Trophoblast cell (in vitro differentiated cells and primary cell): ENCODE measurements at regions not wholly inside any gene's neighbourhood (a gene's known extent, or its start where the extent isn't known, plus 50 kb on each side); places are given as distances from the start of the nearest gene placed in this dataset.

Source experiments
- DNase-seq, 2 donors: peaks; one replicate each; pipeline ENCODE4 v3.0.0-alpha.2; 2016
- H2AFZ ChIP-seq: 2 replicates; pipeline ENCODE4 v1.6.1; 2013; ENCODE audit warnings: low read length, moderate library complexity, mild to moderate bottlenecking; ENCODE audit not compliant: insufficient read depth, poor library complexity
- H2AK5ac ChIP-seq: 2 replicates; pipeline ENCODE4 v1.6.1; 2013; ENCODE audit warnings: mild to moderate bottlenecking, low read length
- H2BK120ac ChIP-seq: 2 replicates; pipeline ENCODE4 v1.6.1; 2013; ENCODE audit warnings: low read length, mild to moderate bottlenecking, moderate library complexity; ENCODE audit not compliant: insufficient read depth, poor library complexity
- H2BK12ac ChIP-seq: 2 replicates; pipeline ENCODE4 v1.6.1; 2013; ENCODE audit warnings: mild to moderate bottlenecking, low read length, moderate library complexity
- H2BK5ac ChIP-seq: 2 replicates; pipeline ENCODE4 v1.6.1; 2013; ENCODE audit warnings: low read length, low read depth, moderate library complexity, mild to moderate bottlenecking; ENCODE audit not compliant: poor library complexity
- H3K14ac ChIP-seq: 2 replicates; pipeline ENCODE4 v1.6.1; 2013; ENCODE audit warnings: mild to moderate bottlenecking, low read length
- H3K18ac ChIP-seq: 2 replicates; pipeline ENCODE4 v1.6.1; 2013; ENCODE audit warnings: mild to moderate bottlenecking, low read length
- H3K23ac ChIP-seq: 2 replicates; pipeline ENCODE4 v1.6.1; 2013; ENCODE audit warnings: low read length
- H3K27ac ChIP-seq: 2 replicates; pipeline ENCODE4 v1.5.1; 2013; ENCODE audit warnings: low read depth, mild to moderate bottlenecking, inconsistent platforms, low read length, moderate library complexity
- H3K27me3 ChIP-seq: 2 replicates; pipeline ENCODE4 v1.6.1; 2013; ENCODE audit warnings: inconsistent platforms, mild to moderate bottlenecking, low read length, moderate library complexity; ENCODE audit not compliant: insufficient read depth
- H3K36me3 ChIP-seq, 2 experiments: 1 replicate in 1 of 2; 2 replicates in 1 of 2; pipeline ENCODE4 v1.6.1; 2013; ENCODE audit warnings: low read length in 2 of 2, mild to moderate bottlenecking in 2 of 2, moderate library complexity in 1 of 2; ENCODE audit not compliant: insufficient read depth in 2 of 2, control insufficient read depth in 1 of 2
- H3K4ac ChIP-seq: 2 replicates; pipeline ENCODE4 v1.6.1; 2013; ENCODE audit warnings: low read depth, mild to moderate bottlenecking, low read length, moderate library complexity
- H3K4me1 ChIP-seq, 2 experiments: 1 replicate in 1 of 2; 2 replicates in 1 of 2; pipeline ENCODE4 v1.6.1; 2013; ENCODE audit warnings: low read length in 2 of 2, mild to moderate bottlenecking in 2 of 2, moderate library complexity in 1 of 2; ENCODE audit not compliant: insufficient read depth in 2 of 2, control insufficient read depth in 1 of 2
- H3K4me2 ChIP-seq: 2 replicates; pipeline ENCODE4 v1.6.1; 2013; ENCODE audit warnings: inconsistent platforms, mild to moderate bottlenecking, low read length, moderate library complexity
- H3K4me3 ChIP-seq: 2 replicates; pipeline ENCODE4 v1.5.1; 2013; ENCODE audit warnings: mild to moderate bottlenecking, low read depth, low read length, inconsistent platforms
- H3K79me1 ChIP-seq: one replicate; pipeline ENCODE4 v1.6.1; 2013; ENCODE audit warnings: low read length
- H3K79me2 ChIP-seq: 2 replicates; pipeline ENCODE4 v1.6.1; 2013; ENCODE audit warnings: low read length, mild to moderate bottlenecking; ENCODE audit not compliant: control insufficient read depth, insufficient read depth, poor library complexity
- H3K9ac ChIP-seq: 2 replicates; pipeline ENCODE4 v1.6.1; 2013; ENCODE audit warnings: mild to moderate bottlenecking, low read length
- H3K9me3 ChIP-seq: 2 replicates; pipeline ENCODE4 v1.6.1; 2013; ENCODE audit warnings: low read depth, mild to moderate bottlenecking, control low read depth, inconsistent platforms, low read length; ENCODE audit not compliant: insufficient read depth
- H4K12ac ChIP-seq: 2 replicates; pipeline ENCODE4 v1.6.1; 2013; ENCODE audit warnings: low read depth, mild to moderate bottlenecking, low read length, moderate library complexity
- H4K8ac ChIP-seq: 2 replicates; pipeline ENCODE4 v1.6.1; 2013; ENCODE audit warnings: low read depth, mild to moderate bottlenecking, low read length, moderate library complexity
- H4K91ac ChIP-seq: one replicate; pipeline ENCODE4 v1.6.1; 2013; ENCODE audit warnings: low read depth, mild to moderate bottlenecking, low read length, moderate library complexity
- WGBS: extraction: QIAGEN DNeasy Blood & Tissue Kit; methylation state at CpG from one replicate; pipeline ENCODE4 v1.1.7; 2013; ENCODE audit warnings: missing lambda C conversion rate; ENCODE audit not compliant: insufficient read length, insufficient coverage; ENCODE audit errors: extremely low coverage; 5-methylcytosine and 5-hydroxymethylcytosine counted together

GRCh38 chr7:123343611-123344010, 143.8 kb upstream of the SLC13A1 start:
- Histone ChIP-seq H4K12ac (no peak overlapping the region), H3K79me2 (no peaks in the 10 kb centered on the region), H3K36me3 (no peaks in the 10 kb centered on the region), H2AK5ac (no peak overlapping the region), H2BK12ac (no peak overlapping the region), H2BK120ac (no peak overlapping the region), H2BK5ac (no peak overlapping the region), H2AFZ (no peak overlapping the region), H3K4ac (no peak overlapping the region), H3K9me3 (no peaks in the 10 kb centered on the region), H3K79me1 (no peaks in the 10 kb centered on the region), H3K4me2 (no peak overlapping the region), H3K27me3 (no peaks in the 10 kb centered on the region), H3K4me3 (no peak overlapping the region), H3K4me1 (no peaks in the 10 kb centered on the region), H3K14ac (no peak overlapping the region), H3K9ac (no peak overlapping the region), H4K8ac (no peak overlapping the region), H3K23ac (no peak overlapping the region), H4K91ac (no peak overlapping the region), H3K18ac (no peak overlapping the region), H3K27ac (no peak overlapping the region)
- WGBS: no CpG with 5 or more reads among the region's 1 CpG
- DNase-seq: peak in 1 of 2 donors; percentile 38

GRCh38 chr7:123341102-123341501, 141.3 kb upstream of the SLC13A1 start:
- Histone ChIP-seq H3K36me3 (no peaks in the 10 kb centered on the region), H3K79me1 (no peaks in the 10 kb centered on the region), H3K27ac (no peak overlapping the region), H4K12ac (no peak overlapping the region), H3K18ac (no peak overlapping the region), H3K9me3 (no peaks in the 10 kb centered on the region), H2BK5ac (no peak overlapping the region), H3K79me2 (no peaks in the 10 kb centered on the region), H2AFZ (no peak overlapping the region), H4K8ac (no peak overlapping the region), H4K91ac (no peak overlapping the region), H3K4ac (no peak overlapping the region), H2AK5ac (no peak overlapping the region), H3K9ac (no peak overlapping the region), H2BK12ac (no peak overlapping the region), H3K27me3 (no peaks in the 10 kb centered on the region), H3K23ac (no peak overlapping the region), H3K4me3 (no peak overlapping the region), H2BK120ac (no peak overlapping the region), H3K14ac (no peak overlapping the region), H3K4me1 (no peaks in the 10 kb centered on the region), H3K4me2 (no peak overlapping the region)
- DNase-seq: no peak
- no CpG with 5 or more reads among the region's 1 CpG for WGBS

- Histone ChIP-seq H2BK120ac (no peak overlapping the region), H2AFZ (no peak overlapping the region), H3K4ac (no peak overlapping the region), H3K4me3 (no peak overlapping the region), H3K9ac (no peak overlapping the region), H4K91ac (no peak overlapping the region), H3K18ac (no peak overlapping the region), H3K36me3 (no peaks in the 10 kb centered on the region), H3K27ac (no peak overlapping the region), H3K79me1 (no peaks in the 10 kb centered on the region), H3K79me2 (no peaks in the 10 kb centered on the region), H2BK5ac (no peak overlapping the region), H3K23ac (no peak overlapping the region), H3K9me3 (no peaks in the 10 kb centered on the region), H2AK5ac (no peak overlapping the region), H3K4me2 (no peak overlapping the region), H3K4me1 (no peaks in the 10 kb centered on the region), H4K8ac (no peak overlapping the region), H2BK12ac (no peak overlapping the region), H3K14ac (no peak overlapping the region), H3K27me3 (no peaks in the 10 kb centered on the region), H4K12ac (no peak overlapping the region)
- no peak for DNase-seq
These were observed 138.9 kb upstream of the SLC13A1 start for GRCh38 chr7:123338688-123339087.

- WGBS: no CpG with 5 or more reads among the region's 4 CpGs
- no peak overlapping the region for H2BK12ac ChIP-seq
These were observed 130.3 kb upstream of the SLC13A1 start for GRCh38 chr7:123329988-123330643.

More at GRCh38 chr7:123329988-123330643, 130.3 kb upstream of the SLC13A1 start:
- H3K79me2 ChIP-seq: no peaks in the 10 kb centered on the region
- H2AK5ac ChIP-seq: no peak overlapping the region
- H3K79me1 ChIP-seq: no peaks in the 10 kb centered on the region
- no peaks in the 10 kb centered on the region for H3K4me1 ChIP-seq
- no peak overlapping the region for H3K4ac ChIP-seq
- no peak overlapping the region for H4K91ac ChIP-seq
- H3K4me2 ChIP-seq: no peak overlapping the region
- no peak overlapping the region for H2AFZ ChIP-seq
- no peaks in the 10 kb centered on the region for H3K9me3 ChIP-seq
- no peak overlapping the region for H3K27ac ChIP-seq
- no peak overlapping the region for H3K4me3 ChIP-seq
- H2BK120ac ChIP-seq: no peak overlapping the region
- no peak overlapping the region for H3K23ac ChIP-seq
- no peak overlapping the region for H4K8ac ChIP-seq
- no peaks in the 10 kb centered on the region for H3K27me3 ChIP-seq
- H3K9ac ChIP-seq: no peak overlapping the region
- H3K14ac ChIP-seq: no peak overlapping the region
- no peak overlapping the region for H3K18ac ChIP-seq
- no peak overlapping the region for H4K12ac ChIP-seq
- H3K36me3 ChIP-seq: no peaks in the 10 kb centered on the region
- no peak overlapping the region for H2BK5ac ChIP-seq
- DNase-seq: no peak
